Neural crest cell (in vitro differentiated cells): ENCODE measurements at regions not wholly inside any gene's neighbourhood (a gene's known extent, or its start where the extent isn't known, plus 50 kb on each side); places are given as distances from the start of the nearest gene placed in this dataset.

Experiments used
- DNase-seq: peaks from one replicate; pipeline ENCODE4 v3.0.0; 2021; ENCODE audit warnings: low read depth, mixed read lengths, low spot score
- H3K27ac Mint-ChIP-seq: one replicate; pipeline ENCODE4 v1.8.0; 2021; ENCODE audit warnings: mild to moderate bottlenecking, mixed read lengths; ENCODE audit not compliant: unreplicated experiment
- H3K27me3 Mint-ChIP-seq: 2 replicates; pipeline ENCODE4 v1.8.0; 2021; ENCODE audit warnings: low read depth, mild to moderate bottlenecking, mixed read lengths
- H3K36me3 Mint-ChIP-seq: 2 replicates; pipeline ENCODE4 v1.8.0; 2021; ENCODE audit warnings: low read depth, mild to moderate bottlenecking, mixed read lengths
- H3K4me1 Mint-ChIP-seq: 2 replicates; pipeline ENCODE4 v1.8.0; 2021; ENCODE audit warnings: mixed read lengths
- H3K4me3 Mint-ChIP-seq: one replicate; pipeline ENCODE4 v1.8.0; 2021; ENCODE audit warnings: mild to moderate bottlenecking, mixed read lengths
- H3K9me3 Mint-ChIP-seq: 2 replicates; pipeline ENCODE4 v1.8.0; 2021; ENCODE audit warnings: mixed read lengths
- TF ChIP-seq, protein P1 (sequence below): fragments of 200-600 bp; sonication (generic); conservative IDR thresholded peaks from 2 replicates; pipeline ENCODE4 v1.5.0; 2021; ENCODE audit warnings: antibody characterized with exemption, mild to moderate bottlenecking

DNA sequence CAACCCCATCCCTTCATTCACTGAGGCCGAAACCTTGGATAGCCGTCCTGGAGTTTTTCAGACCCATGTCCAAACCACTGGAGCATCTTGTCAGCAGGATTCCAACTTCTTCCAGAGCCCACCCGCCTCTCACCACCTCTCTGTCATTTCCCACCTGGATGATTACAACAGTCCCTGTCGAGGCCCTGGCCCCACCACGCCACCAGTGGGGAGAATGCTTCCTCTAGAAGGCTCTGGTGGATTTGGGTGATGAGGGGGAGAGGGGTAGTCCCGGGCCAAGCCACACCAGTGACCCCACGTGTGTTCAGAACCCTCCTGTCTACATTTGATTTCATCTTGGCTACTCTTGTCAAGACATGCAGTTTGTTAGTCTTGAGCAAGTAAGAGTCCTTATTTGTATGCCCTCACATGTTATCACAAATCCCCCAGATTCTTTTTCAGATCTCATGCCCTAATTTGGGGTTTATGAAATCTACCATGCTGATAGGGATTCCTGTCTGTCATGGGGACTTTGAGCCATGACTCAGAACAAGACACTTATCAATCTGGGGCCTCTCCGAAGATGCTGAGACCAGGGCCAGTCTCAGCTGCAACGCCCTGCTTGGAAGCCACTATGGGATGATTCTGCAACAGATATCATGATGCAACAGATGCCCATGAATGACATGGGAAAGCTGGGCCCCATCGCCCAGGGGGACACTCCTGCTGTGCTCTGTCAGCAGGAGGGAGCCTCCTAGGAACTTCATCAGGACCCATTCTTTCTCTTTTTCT lies 186.1 kb downstream of the ZFP36L2 start:
- TF ChIP-seq, protein P1, sequence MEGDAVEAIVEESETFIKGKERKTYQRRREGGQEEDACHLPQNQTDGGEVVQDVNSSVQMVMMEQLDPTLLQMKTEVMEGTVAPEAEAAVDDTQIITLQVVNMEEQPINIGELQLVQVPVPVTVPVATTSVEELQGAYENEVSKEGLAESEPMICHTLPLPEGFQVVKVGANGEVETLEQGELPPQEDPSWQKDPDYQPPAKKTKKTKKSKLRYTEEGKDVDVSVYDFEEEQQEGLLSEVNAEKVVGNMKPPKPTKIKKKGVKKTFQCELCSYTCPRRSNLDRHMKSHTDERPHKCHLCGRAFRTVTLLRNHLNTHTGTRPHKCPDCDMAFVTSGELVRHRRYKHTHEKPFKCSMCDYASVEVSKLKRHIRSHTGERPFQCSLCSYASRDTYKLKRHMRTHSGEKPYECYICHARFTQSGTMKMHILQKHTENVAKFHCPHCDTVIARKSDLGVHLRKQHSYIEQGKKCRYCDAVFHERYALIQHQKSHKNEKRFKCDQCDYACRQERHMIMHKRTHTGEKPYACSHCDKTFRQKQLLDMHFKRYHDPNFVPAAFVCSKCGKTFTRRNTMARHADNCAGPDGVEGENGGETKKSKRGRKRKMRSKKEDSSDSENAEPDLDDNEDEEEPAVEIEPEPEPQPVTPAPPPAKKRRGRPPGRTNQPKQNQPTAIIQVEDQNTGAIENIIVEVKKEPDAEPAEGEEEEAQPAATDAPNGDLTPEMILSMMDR, result no peak
- Mint-ChIP-seq H3K4me3 (no peak overlapping the region), H3K9me3 (no peaks in the 10 kb centered on the region), H3K27ac (no peak overlapping the region), H3K4me1 (peaks cover 40% of the 10 kb centered on the region), H3K36me3 (no peaks in the 10 kb centered on the region), H3K27me3 (no peaks in the 10 kb centered on the region)
- no peak for DNase-seq

DNA sequence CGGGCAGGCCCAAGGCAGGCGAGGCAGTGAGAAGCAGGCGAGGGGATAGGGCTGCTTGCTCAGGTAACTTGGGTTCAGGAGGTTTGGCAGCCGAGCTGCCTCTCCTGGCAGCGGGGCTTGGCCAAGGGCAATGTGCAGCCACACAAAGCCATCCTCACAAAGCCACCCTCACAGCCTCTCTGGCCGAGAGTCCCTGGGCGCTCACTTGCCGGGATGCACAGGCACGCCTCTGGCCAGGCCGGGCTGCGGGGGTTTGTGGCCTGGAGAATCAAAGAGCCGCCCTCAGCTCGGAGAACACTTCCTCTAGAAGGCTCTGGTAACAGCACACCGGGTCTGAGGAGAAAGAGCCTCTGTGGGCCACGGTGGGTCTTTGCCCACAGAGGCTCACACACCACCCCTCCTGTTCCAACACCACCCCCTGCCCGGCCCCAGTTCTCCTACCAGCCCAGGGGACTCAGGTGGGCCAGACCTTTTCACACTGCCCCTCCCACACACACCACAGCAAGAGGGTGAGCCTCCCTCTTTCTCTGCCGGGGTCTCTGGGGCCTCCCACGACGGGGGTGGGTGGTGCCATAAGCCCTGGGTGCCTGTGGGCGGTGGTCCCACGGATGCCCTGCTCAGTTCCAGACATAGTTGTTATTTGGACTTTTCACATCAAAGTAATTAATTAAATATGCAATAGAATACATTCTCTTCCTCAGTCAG lies 186.9 kb downstream of the ZFP36L2 start:
- no peak for DNase-seq
- H3K9me3 Mint-ChIP-seq, result no peaks in the 10 kb centered on the region
- no peaks in the 10 kb centered on the region for H3K36me3 Mint-ChIP-seq
- H3K27me3 Mint-ChIP-seq, result no peaks in the 10 kb centered on the region
- H3K4me1 Mint-ChIP-seq, result peaks cover 37% of the 10 kb centered on the region
- H3K4me3 Mint-ChIP-seq, result no peak overlapping the region
- H3K27ac Mint-ChIP-seq, result no peak overlapping the region
- TF ChIP-seq, protein P1, result no peak

DNA sequence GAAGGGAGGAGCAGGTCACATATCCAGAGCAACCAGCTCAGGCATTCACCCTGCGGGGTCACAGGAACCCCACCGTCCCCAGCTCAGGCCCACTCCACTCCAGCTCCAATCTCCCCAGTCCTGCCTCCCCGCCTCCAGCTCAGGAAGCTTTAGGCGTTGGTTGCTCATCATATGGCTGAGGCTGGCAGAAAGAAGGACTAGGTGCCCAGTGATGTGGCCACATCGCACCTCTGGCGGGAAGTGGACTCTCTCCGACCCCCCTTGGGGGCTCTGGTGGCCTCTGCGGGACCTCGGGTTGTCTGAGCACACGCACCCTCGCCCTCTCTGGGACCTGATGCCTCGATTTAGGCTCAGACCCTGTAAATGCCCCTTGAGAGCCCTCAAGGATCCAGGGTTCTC lies 187.7 kb downstream of the ZFP36L2 start:
- no peaks in the 10 kb centered on the region for H3K36me3 Mint-ChIP-seq
- TF ChIP-seq, protein P1, result no peak
- no peaks in the 10 kb centered on the region for H3K9me3 Mint-ChIP-seq
- no peak for DNase-seq
- H3K4me3 Mint-ChIP-seq, result no peak overlapping the region
- peaks cover 34% of the 10 kb centered on the region for H3K4me1 Mint-ChIP-seq
- H3K27me3 Mint-ChIP-seq, result no peaks in the 10 kb centered on the region
- no peak overlapping the region for H3K27ac Mint-ChIP-seq

DNA sequence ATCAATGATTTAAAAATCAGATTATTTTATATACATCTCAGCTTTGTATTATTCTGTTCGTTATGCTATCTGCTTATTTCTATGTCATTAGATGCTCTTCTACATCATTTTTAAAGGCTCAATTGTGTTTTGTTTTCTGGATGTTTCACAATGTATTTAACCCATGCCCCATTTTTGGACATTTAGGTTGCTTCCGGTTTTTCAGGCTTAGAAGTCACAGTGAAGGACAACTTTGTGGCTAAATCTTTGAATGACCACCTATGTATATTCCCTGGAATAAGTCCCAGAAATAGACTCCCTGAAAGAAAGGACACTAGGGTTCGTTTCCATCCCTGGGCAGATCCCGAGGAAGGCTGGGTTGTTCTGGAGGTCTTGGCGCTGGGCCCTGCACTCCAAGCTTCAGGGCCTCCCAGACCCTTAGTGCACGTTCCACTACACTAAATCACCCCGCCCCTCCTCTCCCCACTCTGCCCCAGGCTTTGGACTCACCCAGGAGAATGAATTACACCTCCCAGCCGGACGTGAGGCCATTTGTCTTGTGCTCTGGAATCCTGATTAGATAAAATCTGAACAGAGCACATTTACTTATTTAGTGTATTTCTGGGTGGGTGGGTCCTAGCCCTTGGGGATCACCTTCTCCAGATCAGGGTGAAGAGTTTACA lies 188.2 kb downstream of the ZFP36L2 start:
- Mint-ChIP-seq H3K9me3 (no peaks in the 10 kb centered on the region), H3K4me3 (no peak overlapping the region), H3K27me3 (no peaks in the 10 kb centered on the region), H3K4me1 (peaks cover 34% of the 10 kb centered on the region), H3K36me3 (no peaks in the 10 kb centered on the region), H3K27ac (no peak overlapping the region)
- no peak for DNase-seq
- TF ChIP-seq, protein P1, result no peak

DNA sequence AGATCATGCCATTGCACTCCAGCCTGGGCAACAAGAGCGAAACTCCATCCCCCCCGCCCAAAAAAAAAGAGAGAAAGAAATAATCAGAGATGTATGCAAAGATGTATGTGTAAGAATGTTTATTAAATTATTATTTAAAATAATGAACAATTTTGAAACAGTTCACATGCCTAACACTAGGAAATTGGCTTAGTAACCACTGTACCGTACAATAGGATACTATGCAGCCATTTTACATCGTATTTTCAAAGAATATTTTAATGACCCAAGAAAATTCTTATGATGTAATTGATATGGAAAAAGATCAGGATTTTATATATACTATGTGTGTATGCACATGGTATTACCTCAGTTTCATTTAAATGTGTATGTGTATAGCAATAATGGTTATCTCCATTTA lies 190.5 kb downstream of the ZFP36L2 start:
- Mint-ChIP-seq H3K27me3 (no peaks in the 10 kb centered on the region), H3K36me3 (no peaks in the 10 kb centered on the region), H3K9me3 (no peaks in the 10 kb centered on the region), H3K4me3 (no peak overlapping the region), H3K4me1 (peaks cover 32% of the 10 kb centered on the region), H3K27ac (no peak overlapping the region)
- TF ChIP-seq, protein P1, result peak; percentile 44
- no peak for DNase-seq
